A549 (cell line): ENCODE measurements at regions not wholly inside any gene's neighbourhood (a gene's known extent, or its start where the extent isn't known, plus 50 kb on each side); places are given as distances from the start of the nearest gene placed in this dataset.

ENCODE experiments used
- BHLHE40 ChIP-seq: IDR thresholded peaks from 2 replicates; pipeline ENCODE4 v1.6.1; 2012; ENCODE audit warnings: low read depth, low read length, inconsistent platforms
- CTCF ChIP-seq: fragments of >200 bp; sonication (Bioruptor Twin); formaldehyde crosslinking; IDR thresholded peaks from 3 replicates; pipeline ENCODE4 v1.5.1; 2016
- EP300 ChIP-seq, 2 experiments: fragments of >200 bp; sonication (Bioruptor Twin); formaldehyde crosslinking; IDR thresholded peaks; 2 replicates in 1 of 2; 3 replicates in 1 of 2; pipeline ENCODE4 v1.6.1; 2016 to 2017
- FOXS1 ChIP-seq: fragments of 250-450 bp; sonication (Bioruptor Pico); IDR thresholded peaks from 2 replicates; pipeline ENCODE4 v1.5.0; 2020; ENCODE audit warnings: mild to moderate bottlenecking, moderate library complexity
- HDAC2 ChIP-seq: fragments of 200-600 bp; sonication (generic); IDR thresholded peaks from 2 replicates; pipeline ENCODE4 v1.6.1; 2016
- JUN ChIP-seq, 2 experiments: fragments of >200 bp; sonication (Bioruptor Twin); formaldehyde crosslinking; IDR thresholded peaks; 2 replicates in 1 of 2; 3 replicates in 1 of 2; pipeline ENCODE4 v1.6.1; 2016 to 2017
- JUNB ChIP-seq: fragments of >200 bp; sonication (Bioruptor Twin); formaldehyde crosslinking; IDR thresholded peaks from 2 replicates; pipeline ENCODE4 v1.6.1; 2016
- MAFK ChIP-seq: fragments of 450-650 bp; IDR thresholded peaks from 2 replicates; pipeline ENCODE4 v1.6.1; 2014; ENCODE audit not compliant: partially characterized antibody
- MAX ChIP-seq: IDR thresholded peaks from 2 replicates; pipeline ENCODE4 v1.6.1; 2012
- NR3C1 ChIP-seq: fragments of >200 bp; sonication (Bioruptor Twin); formaldehyde crosslinking; IDR thresholded peaks from 3 replicates; pipeline ENCODE4 v1.6.1; 2017
- POLR2A ChIP-seq: IDR thresholded peaks from 2 replicates; pipeline ENCODE4 v1.6.1; 2012; ENCODE audit warnings: mild to moderate bottlenecking, low read length
- RFX5 ChIP-seq: fragments of 450-650 bp; IDR thresholded peaks from 2 replicates; pipeline ENCODE4 v1.7.1; 2014; ENCODE audit warnings: antibody characterized with exemption, mild to moderate bottlenecking, moderate library complexity
- TP53 ChIP-seq: fragments of 250-450 bp; sonication (Bioruptor Pico); IDR thresholded peaks from 2 replicates; pipeline ENCODE4 v1.5.0; 2021; ENCODE audit warnings: mild to moderate bottlenecking, moderate library complexity
- USF2 ChIP-seq: fragments of 450-650 bp; IDR thresholded peaks from 2 replicates; pipeline ENCODE4 v1.6.1; 2014; ENCODE audit warnings: antibody characterized with exemption

DNA sequence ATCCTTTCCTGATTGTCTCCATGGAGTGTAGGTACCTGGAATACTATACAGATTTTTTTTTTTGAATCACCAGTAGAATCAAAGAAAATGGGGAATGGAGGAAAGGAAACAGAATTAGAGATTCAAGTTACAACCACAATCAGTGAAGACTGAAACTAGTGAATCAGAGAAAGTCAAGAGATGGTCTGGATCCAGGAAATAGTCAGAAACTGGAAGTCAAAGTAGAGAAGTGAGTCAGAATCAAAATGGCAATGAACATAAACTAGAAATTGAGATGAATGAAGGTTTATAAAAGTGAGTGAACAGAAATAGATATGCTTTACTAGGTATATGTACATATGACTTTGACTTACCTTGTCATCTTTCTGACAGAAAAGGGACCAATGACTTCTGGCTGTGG, 579.0 kb downstream of the PLCL1 start:
- TF ChIP-seq HDAC2 (no peak), CTCF (no peak), POLR2A (no peak), USF2 (no peak), NR3C1 (no peak), MAX (no peak), BHLHE40 (no peak), JUN (IDR thresholded peaks at IDR 0.05) (no peak), EP300 (IDR thresholded peaks at IDR 0.05) (no peak), RFX5 (no peak), MAFK (no peak), TP53 (CRISPR knock-in tag) (no peak), FOXS1 (CRISPR knock-in tag) (no peak), JUNB (no peak)
